OCI-LY1 (cell line): ENCODE measurements at regions not wholly inside any gene's neighbourhood (a gene's known extent, or its start where the extent isn't known, plus 50 kb on each side); places are given as distances from the start of the nearest gene placed in this dataset.

Experiments used
- H2AFZ ChIP-seq: fragments of 200-600 bp; sonication (generic), shearing (Covaris generic); 2 replicates; pipeline ENCODE4 v1.6.0; 2014; ENCODE audit warnings: antibody characterized with exemption, mild to moderate bottlenecking, low read length
- H3F3A ChIP-seq: fragments of 200-600 bp; sonication (generic), shearing (Covaris generic); 2 replicates; pipeline ENCODE4 v1.6.0; 2014; ENCODE audit warnings: mild to moderate bottlenecking, antibody characterized with exemption, low read length, moderate library complexity; ENCODE audit not compliant: insufficient read depth
- H3K27ac ChIP-seq: fragments of 200-600 bp; sonication (generic); 2 replicates; pipeline ENCODE4 v1.5.1; 2014; ENCODE audit warnings: low read length, mixed run types, mild to moderate bottlenecking, low read depth; ENCODE audit not compliant: poor library complexity, severe bottlenecking
- H3K27me3 ChIP-seq: fragments of 200-600 bp; sonication (generic); 2 replicates; pipeline ENCODE4 v1.6.0; 2014; ENCODE audit warnings: antibody characterized with exemption, mild to moderate bottlenecking, low read length, moderate library complexity; ENCODE audit not compliant: insufficient read depth
- H3K36me3 ChIP-seq: fragments of 200-600 bp; sonication (generic); 2 replicates; pipeline ENCODE4 v1.6.1; 2014; ENCODE audit warnings: mild to moderate bottlenecking, antibody characterized with exemption, low read length, moderate library complexity, mixed read lengths; ENCODE audit not compliant: insufficient read depth
- H3K4me1 ChIP-seq: fragments of 200-600 bp; sonication (generic); 2 replicates; pipeline ENCODE4 v1.5.1; 2014; ENCODE audit warnings: mild to moderate bottlenecking, low read length, moderate library complexity; ENCODE audit not compliant: insufficient read depth, severe bottlenecking
- H3K4me2 ChIP-seq: fragments of 200-600 bp; sonication (generic), shearing (Covaris generic); 2 replicates; pipeline ENCODE4 v1.6.1; 2014; ENCODE audit warnings: low read length
- H3K4me3 ChIP-seq: fragments of 200-600 bp; sonication (generic); 2 replicates; pipeline ENCODE4 v1.5.1; 2014; ENCODE audit warnings: low read length, low read depth, mild to moderate bottlenecking, mixed read lengths; ENCODE audit not compliant: poor library complexity, severe bottlenecking
- H3K79me2 ChIP-seq: fragments of 200-600 bp; shearing (Covaris generic); 2 replicates; pipeline ENCODE4 v1.6.1; 2016; ENCODE audit warnings: mixed run types, low read length, mixed read lengths; ENCODE audit not compliant: insufficient read depth
- H3K9ac ChIP-seq: fragments of 200-600 bp; sonication (generic), shearing (Covaris generic); 2 replicates; pipeline ENCODE4 v1.6.1; 2014; ENCODE audit warnings: mild to moderate bottlenecking, low read length, mixed read lengths
- H3K9me2 ChIP-seq: fragments of 200-600 bp; sonication (generic), shearing (Covaris generic); 2 replicates; pipeline ENCODE4 v1.6.1; 2014; ENCODE audit warnings: low read depth, mild to moderate bottlenecking, low read length, mixed read lengths
- H3K9me3 ChIP-seq: fragments of 200-600 bp; shearing (Covaris generic); 2 replicates; pipeline ENCODE4 v1.6.1; 2014; ENCODE audit warnings: low read length, mixed read lengths
- H4K20me1 ChIP-seq: fragments of 200-600 bp; sonication (generic), shearing (Covaris generic); 2 replicates; pipeline ENCODE4 v1.6.0; 2016; ENCODE audit warnings: mild to moderate bottlenecking, low read length; ENCODE audit not compliant: insufficient read depth
- EZH2 ChIP-seq: fragments of 200-600 bp; sonication (generic), shearing (Covaris generic); IDR thresholded peaks from 2 replicates; pipeline ENCODE4 v1.8.0; 2017; ENCODE audit warnings: borderline replicate concordance, mixed run types, mild to moderate bottlenecking, antibody characterized with exemption, low read length, moderate library complexity, mixed read lengths
- TF ChIP-seq, protein P1 (sequence below): fragments of 200-600 bp; sonication (generic), shearing (Covaris generic); IDR thresholded peaks from 2 replicates; pipeline ENCODE4 v1.5.1; 2017; ENCODE audit warnings: mild to moderate bottlenecking, antibody characterized with exemption, low read length, moderate library complexity, mixed read lengths

DNA sequence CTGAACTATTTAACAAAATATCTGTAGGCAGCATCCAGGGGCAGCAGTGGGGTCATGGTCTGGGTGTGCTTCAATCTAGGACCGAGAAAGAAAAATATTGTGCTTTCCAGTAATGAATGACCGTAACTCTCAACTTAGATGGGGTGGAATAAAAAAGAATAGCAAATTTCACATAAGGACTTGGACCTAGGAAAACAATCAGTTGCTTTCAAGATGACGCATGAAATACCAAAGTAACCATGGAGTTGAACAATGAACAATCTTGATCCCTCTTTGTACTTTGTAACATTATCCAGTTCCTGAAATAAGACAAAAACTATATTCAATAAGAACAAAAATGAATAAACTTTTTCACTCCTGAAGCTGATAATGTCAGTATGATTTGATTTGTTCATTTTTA is 167.1 kb downstream of the C7orf25 start:
- no peaks in the 10 kb centered on the region for H3K9me3 ChIP-seq
- H3K4me2 ChIP-seq, result no peak overlapping the region
- H3K9me2 ChIP-seq, result no peaks in the 10 kb centered on the region
- no peaks in the 10 kb centered on the region for H3K27me3 ChIP-seq
- no peaks in the 10 kb centered on the region for H3K4me1 ChIP-seq
- H3K79me2 ChIP-seq, result no peaks in the 10 kb centered on the region
- no peak for TF ChIP-seq EZH2
- TF ChIP-seq, protein P1, sequence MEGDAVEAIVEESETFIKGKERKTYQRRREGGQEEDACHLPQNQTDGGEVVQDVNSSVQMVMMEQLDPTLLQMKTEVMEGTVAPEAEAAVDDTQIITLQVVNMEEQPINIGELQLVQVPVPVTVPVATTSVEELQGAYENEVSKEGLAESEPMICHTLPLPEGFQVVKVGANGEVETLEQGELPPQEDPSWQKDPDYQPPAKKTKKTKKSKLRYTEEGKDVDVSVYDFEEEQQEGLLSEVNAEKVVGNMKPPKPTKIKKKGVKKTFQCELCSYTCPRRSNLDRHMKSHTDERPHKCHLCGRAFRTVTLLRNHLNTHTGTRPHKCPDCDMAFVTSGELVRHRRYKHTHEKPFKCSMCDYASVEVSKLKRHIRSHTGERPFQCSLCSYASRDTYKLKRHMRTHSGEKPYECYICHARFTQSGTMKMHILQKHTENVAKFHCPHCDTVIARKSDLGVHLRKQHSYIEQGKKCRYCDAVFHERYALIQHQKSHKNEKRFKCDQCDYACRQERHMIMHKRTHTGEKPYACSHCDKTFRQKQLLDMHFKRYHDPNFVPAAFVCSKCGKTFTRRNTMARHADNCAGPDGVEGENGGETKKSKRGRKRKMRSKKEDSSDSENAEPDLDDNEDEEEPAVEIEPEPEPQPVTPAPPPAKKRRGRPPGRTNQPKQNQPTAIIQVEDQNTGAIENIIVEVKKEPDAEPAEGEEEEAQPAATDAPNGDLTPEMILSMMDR, result no peak
- no peaks in the 10 kb centered on the region for H3F3A ChIP-seq
- no peak overlapping the region for H3K4me3 ChIP-seq
- H3K9ac ChIP-seq, result no peak overlapping the region
- H2AFZ ChIP-seq, result no peak overlapping the region
- H3K36me3 ChIP-seq, result no peaks in the 10 kb centered on the region
- H3K27ac ChIP-seq, result no peak overlapping the region
- no peaks in the 10 kb centered on the region for H4K20me1 ChIP-seq

DNA sequence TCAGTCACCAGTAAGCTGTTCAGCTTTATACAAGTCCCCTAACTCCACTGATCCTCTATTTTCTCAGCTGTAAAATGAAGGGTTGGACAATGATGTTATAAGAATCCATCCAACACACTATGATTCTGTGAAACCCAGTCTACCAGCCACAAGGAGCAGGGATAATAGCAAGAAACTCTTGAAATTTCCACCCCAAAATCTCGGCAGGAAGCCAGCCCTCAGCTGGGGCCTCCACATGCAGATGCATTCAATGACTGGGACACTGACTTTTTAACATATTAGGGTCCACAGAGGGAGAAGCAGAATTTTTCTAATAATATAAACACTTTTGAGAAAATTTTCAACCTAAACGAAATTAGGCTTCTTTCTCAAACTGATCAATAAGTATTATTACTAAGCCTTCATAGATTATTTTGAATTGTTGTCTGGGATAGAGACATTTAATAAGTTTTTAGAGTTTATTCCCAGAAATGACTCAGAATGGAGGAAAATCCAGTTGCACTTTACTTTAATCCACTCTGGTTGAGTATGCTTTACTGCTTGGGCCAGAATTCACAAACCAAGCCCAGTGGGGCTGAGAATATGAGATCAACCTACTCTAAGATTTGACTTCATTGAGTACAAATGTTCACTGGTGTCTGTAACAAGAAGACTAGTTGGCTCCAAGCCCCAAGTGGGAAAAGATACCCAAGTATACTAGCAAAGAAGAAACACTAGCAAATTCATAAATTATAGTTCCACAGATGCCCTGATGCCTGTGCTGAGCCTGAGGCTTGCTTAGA is 168.6 kb downstream of the C7orf25 start:
- no peak overlapping the region for H2AFZ ChIP-seq
- H4K20me1 ChIP-seq, result no peaks in the 10 kb centered on the region
- no peak overlapping the region for H3K27ac ChIP-seq
- no peak overlapping the region for H3K9ac ChIP-seq
- H3K9me3 ChIP-seq, result no peaks in the 10 kb centered on the region
- no peaks in the 10 kb centered on the region for H3K27me3 ChIP-seq
- no peaks in the 10 kb centered on the region for H3K9me2 ChIP-seq
- no peaks in the 10 kb centered on the region for H3K4me1 ChIP-seq
- no peaks in the 10 kb centered on the region for H3K36me3 ChIP-seq
- H3F3A ChIP-seq, result no peaks in the 10 kb centered on the region
- no peak overlapping the region for H3K4me2 ChIP-seq
- no peak overlapping the region for H3K4me3 ChIP-seq
- no peaks in the 10 kb centered on the region for H3K79me2 ChIP-seq
- TF ChIP-seq, protein P1, result no peak
- TF ChIP-seq EZH2, result no peak

DNA sequence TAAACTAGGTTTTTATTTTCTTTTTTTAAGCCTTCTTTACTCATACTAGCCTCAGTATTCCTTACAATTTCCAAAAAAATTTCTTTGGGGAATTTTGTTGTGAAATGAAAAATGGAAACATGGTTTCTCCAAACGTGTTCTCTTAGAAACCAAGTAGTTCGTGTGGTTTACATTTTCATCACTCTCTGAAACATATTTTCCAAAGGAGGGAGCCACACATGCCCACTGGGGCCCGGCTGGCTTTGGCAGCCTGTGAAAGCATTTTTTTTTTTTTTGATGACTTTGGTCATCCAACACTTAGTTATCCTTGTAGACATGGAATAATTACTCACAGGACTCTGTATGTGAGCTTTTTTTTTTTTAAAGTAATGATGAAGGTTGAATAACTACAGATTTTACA is 169.6 kb downstream of the C7orf25 start:
- TF ChIP-seq, protein P1, result no peak
- no peak for TF ChIP-seq EZH2
- Histone ChIP-seq H2AFZ (no peak overlapping the region), H3K9me2 (no peaks in the 10 kb centered on the region), H3K36me3 (no peaks in the 10 kb centered on the region), H3K4me1 (no peaks in the 10 kb centered on the region), H3K4me2 (no peak overlapping the region), H3F3A (no peaks in the 10 kb centered on the region), H3K9me3 (no peaks in the 10 kb centered on the region), H4K20me1 (no peaks in the 10 kb centered on the region), H3K4me3 (no peak overlapping the region), H3K27ac (no peak overlapping the region), H3K9ac (no peak overlapping the region), H3K27me3 (no peaks in the 10 kb centered on the region), H3K79me2 (no peaks in the 10 kb centered on the region)
